Mesothelial cell of epicardium (in vitro differentiated cells): ENCODE measurements at regions not wholly inside any gene's neighbourhood (a gene's known extent, or its start where the extent isn't known, plus 50 kb on each side); places are given as distances from the start of the nearest gene placed in this dataset.

ENCODE experiments used
- DNase-seq, 2 experiments: peaks; one replicate each; pipeline ENCODE4 v3.0.0; 2021; ENCODE audit warnings: low spot score in 2 of 2; ENCODE audit not compliant: unreplicated experiment in 2 of 2
- H3K27ac Mint-ChIP-seq: 2 replicates; pipeline ENCODE4 v1.8.0; 2021; ENCODE audit warnings: mixed read lengths
- H3K27me3 Mint-ChIP-seq: 2 replicates; pipeline ENCODE4 v1.8.0; 2021; ENCODE audit warnings: low read depth, mixed read lengths
- H3K36me3 Mint-ChIP-seq: 2 replicates; pipeline ENCODE4 v1.8.0; 2021; ENCODE audit warnings: mixed read lengths
- H3K4me1 Mint-ChIP-seq: 2 replicates; pipeline ENCODE4 v1.8.0; 2021; ENCODE audit warnings: mixed read lengths
- H3K4me3 Mint-ChIP-seq: 2 replicates; pipeline ENCODE4 v1.8.0; 2021; ENCODE audit warnings: mild to moderate bottlenecking, moderate library complexity, mixed read lengths
- H3K9me3 Mint-ChIP-seq: 2 replicates; pipeline ENCODE4 v1.8.0; 2021; ENCODE audit warnings: mixed read lengths
- CTCF ChIP-seq: fragments of 200-600 bp; sonication (generic); IDR thresholded peaks from one replicate; pipeline ENCODE4 v1.5.0; 2021; ENCODE audit warnings: antibody characterized with exemption; ENCODE audit not compliant: unreplicated experiment

GRCh38 chr15:94588993-94589392 lies 357.6 kb downstream of the MCTP2 start:
- no peak for TF ChIP-seq CTCF
- H3K4me3 Mint-ChIP-seq, result no peak overlapping the region
- H3K36me3 Mint-ChIP-seq, result no peaks in the 10 kb centered on the region
- DNase-seq, result no peak
- peaks cover 11% of the 10 kb centered on the region for H3K4me1 Mint-ChIP-seq
- no peaks in the 10 kb centered on the region for H3K9me3 Mint-ChIP-seq
- H3K27me3 Mint-ChIP-seq, result no peaks in the 10 kb centered on the region
- H3K27ac Mint-ChIP-seq, result no peak overlapping the region

DNA sequence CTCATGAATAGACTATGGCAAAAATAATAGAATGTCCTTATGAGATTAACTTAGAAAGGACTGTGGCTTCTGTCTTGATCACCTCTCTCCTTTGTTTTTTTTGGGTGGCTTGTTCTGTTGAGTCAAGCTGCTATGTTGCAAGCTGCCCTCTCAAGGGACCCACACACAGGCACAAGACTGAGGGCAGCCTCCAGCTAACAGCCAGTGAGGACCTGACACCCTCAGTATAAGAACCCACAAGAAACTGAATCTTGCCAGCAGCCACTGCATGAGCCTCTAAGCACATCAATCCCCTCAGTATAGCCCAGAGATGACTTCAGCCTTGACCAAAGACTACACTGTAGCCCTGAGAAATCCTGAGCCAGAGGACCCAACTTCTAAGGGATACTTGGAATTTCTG lies 361.1 kb downstream of the MCTP2 start:
- Mint-ChIP-seq H3K36me3 (no peaks in the 10 kb centered on the region), H3K4me1 (no peaks in the 10 kb centered on the region), H3K27me3 (peaks cover 2% of the 10 kb centered on the region), H3K27ac (no peak overlapping the region), H3K9me3 (no peaks in the 10 kb centered on the region), H3K4me3 (no peak overlapping the region)
- no peak for DNase-seq
- no peak for TF ChIP-seq CTCF

GRCh38 chr15:94596707-94597106 lies 365.3 kb downstream of the MCTP2 start:
- H3K4me1 Mint-ChIP-seq, result peaks cover 4% of the 10 kb centered on the region
- TF ChIP-seq CTCF, result no peak
- DNase-seq, result no peak
- H3K27me3 Mint-ChIP-seq, result peaks cover 2% of the 10 kb centered on the region
- no peak overlapping the region for H3K4me3 Mint-ChIP-seq
- H3K9me3 Mint-ChIP-seq, result no peaks in the 10 kb centered on the region
- no peaks in the 10 kb centered on the region for H3K36me3 Mint-ChIP-seq
- no peak overlapping the region for H3K27ac Mint-ChIP-seq

DNA sequence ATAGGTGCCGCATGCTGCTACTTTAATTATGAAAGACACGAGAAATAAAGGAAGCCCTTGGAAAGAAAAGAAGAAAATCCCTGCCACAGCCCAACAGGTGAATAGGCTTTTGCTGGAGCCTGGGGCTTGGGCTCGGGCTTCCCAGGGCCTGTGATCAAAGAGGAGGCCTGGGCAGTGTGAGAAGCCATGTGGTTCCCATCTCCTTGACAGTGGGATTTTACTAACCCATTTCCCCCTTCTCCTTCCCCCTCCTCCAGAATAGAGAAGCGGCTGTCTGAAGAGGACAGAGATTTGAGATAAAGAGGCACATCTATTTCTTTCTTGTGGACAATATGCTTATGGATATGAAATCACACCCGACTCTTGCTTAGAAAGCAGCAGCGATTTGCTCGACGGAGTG lies 369.1 kb downstream of the MCTP2 start:
- Mint-ChIP-seq H3K9me3 (no peaks in the 10 kb centered on the region), H3K4me1 (peaks cover 24% of the 10 kb centered on the region), H3K27ac (peak overlapping the region; percentile 56), H3K27me3 (peaks cover 2% of the 10 kb centered on the region), H3K4me3 (no peak overlapping the region), H3K36me3 (no peaks in the 10 kb centered on the region)
- DNase-seq, result no peak
- no peak for TF ChIP-seq CTCF

DNA sequence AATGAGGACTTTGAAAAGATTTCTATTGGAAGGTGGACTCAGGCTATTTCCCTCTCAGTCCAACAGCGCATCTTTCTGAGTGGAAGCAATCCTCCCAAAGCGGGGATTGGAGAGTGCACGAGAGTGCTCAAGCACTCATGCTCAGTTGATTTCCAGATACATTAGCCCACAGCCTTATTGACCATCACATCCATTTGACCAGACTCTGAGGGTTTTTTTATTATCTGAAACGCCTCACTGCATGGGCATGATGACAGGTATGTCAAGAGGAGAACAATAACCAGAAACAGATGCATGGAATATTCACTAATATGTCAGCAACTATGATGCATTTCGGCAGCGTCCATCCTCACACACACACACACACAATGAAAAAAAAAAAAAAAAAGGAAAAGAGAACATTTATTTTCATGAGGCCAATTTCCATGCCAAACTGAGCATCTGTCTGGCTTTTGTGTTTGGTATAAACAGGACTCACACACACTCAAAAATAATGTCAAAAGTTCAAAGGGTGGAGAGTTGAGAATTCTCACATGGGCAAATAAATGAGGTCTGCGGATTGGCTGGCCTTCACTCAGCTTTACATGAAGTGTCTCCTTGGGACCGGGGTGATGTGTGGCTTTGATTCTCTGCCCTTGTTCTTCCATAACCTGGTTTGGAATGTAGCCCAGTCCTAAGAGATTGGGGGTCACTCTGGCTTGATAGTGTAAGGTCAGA lies 371.6 kb downstream of the MCTP2 start:
- Mint-ChIP-seq H3K4me3 (no peak overlapping the region), H3K36me3 (no peaks in the 10 kb centered on the region), H3K27me3 (no peaks in the 10 kb centered on the region), H3K27ac (no peak overlapping the region), H3K9me3 (no peaks in the 10 kb centered on the region), H3K4me1 (peaks cover 29% of the 10 kb centered on the region)
- DNase-seq, result no peak
- no peak for TF ChIP-seq CTCF

DNA sequence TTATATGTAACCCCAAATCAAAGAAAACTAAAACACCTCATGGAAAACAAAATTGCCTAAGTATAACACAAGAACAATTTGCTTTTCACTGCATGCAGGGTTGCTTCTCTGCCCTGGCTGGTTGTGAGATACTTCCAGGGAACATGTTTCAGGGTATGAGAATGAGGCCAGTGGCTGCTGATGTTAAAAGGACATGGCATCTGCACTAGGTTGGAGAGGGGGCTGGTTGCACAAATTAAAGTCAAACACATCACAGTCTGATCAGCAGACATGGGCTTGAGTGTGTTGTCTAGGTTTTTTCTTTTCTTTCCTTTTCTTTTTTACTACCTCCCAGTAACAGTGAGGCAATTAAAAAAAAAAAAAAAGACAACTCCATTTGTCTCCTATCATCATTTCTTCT lies 374.9 kb downstream of the MCTP2 start:
- no peaks in the 10 kb centered on the region for H3K36me3 Mint-ChIP-seq
- H3K4me3 Mint-ChIP-seq, result no peak overlapping the region
- no peaks in the 10 kb centered on the region for H3K9me3 Mint-ChIP-seq
- no peaks in the 10 kb centered on the region for H3K27me3 Mint-ChIP-seq
- TF ChIP-seq CTCF, result no peak
- peaks cover 25% of the 10 kb centered on the region for H3K4me1 Mint-ChIP-seq
- H3K27ac Mint-ChIP-seq, result no peak overlapping the region
- no peak for DNase-seq
